GM20431 (cell line): ENCODE measurements at regions not wholly inside any gene's neighbourhood (a gene's known extent, or its start where the extent isn't known, plus 50 kb on each side); places are given as distances from the start of the nearest gene placed in this dataset.

Source experiments
- in situ Hi-C: fragments of 300-500 bp; cut with MseI, MboI; formaldehyde crosslinking; loops from one replicate; pipeline ENCODE4 v1.15.0; 2020; ENCODE audit warnings: low sequenced_read_pairs; ENCODE audit not compliant: unreplicated experiment

DNA sequence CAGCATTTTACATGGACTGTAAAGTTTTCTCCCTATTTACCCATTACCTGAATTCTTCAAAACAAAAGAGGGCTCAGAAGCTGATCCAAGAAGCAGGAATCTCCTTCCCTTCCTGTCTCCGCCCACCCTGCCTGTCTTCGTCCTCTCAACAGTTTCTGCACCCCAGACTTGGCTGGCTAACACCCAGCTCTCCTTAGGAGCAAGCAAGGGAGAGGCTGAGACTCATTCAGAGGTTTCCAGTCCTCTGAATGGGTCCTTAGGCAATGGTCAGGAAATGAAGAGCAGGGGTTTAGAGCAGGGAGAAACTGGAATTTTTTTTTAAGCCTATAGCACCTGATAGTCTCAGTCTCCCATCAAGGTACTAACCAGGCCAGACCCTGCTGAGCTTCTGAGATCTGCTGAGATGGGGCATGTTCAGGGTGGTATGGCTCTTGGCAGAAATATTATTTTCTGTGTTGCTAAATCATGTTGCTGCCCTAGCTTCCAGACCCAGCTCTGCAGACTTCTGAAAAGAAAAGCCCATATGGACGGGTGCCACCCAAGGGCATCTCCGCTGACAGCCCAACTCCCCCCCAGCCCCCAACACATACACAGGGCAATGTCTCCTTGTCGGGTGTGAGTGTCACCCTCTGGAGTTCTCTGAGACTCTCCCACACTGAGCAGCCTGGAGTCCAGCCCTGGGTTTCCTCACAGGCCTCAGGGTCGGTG lies 74.6 kb upstream of the CD93 start:
- in situ Hi-C loops = no loop called here

DNA sequence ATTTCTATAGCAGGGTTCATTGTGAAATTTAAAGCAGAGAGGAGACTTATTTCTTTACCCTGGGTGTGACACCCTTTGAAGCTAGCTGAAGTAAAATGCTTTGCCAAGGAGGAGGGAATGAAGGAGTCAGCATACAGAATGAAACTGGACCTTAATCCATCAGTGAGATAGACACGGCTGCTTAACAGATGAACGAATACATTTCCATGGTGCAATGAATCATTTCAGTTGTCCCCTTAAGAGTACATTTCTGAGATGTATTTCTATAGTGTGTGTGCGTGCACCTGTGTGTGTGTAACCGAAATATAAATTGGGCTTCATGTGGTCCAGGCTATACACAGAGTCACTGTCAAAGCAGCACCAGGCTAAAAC lies 73.8 kb upstream of the CD93 start:
- in situ Hi-C loops = no loop called here

GRCh38 chr20:23159256-23159946 lies 73.3 kb upstream of the CD93 start:
- in situ Hi-C loops = no loop called here

DNA sequence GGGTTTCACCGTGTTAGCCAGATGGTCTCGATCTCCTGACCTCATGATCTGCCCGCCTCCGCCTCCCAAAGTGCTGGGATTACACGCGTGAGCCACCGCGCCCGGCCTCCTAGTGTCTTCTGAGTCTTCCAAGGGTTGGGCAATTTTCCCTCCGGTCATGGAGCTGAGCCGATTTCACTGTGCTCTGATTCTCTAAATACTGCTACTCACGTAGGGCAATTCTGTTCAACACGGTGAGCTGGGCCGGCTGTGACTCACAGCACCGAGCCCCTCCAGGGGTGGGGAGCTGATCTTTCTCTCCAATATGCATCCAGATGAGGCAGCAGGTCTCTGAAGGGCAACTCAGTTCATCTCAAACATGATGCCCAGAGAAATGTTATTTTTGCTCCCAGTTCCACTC lies 71.6 kb upstream of the CD93 start:
- in situ Hi-C loops = no loop called here

DNA sequence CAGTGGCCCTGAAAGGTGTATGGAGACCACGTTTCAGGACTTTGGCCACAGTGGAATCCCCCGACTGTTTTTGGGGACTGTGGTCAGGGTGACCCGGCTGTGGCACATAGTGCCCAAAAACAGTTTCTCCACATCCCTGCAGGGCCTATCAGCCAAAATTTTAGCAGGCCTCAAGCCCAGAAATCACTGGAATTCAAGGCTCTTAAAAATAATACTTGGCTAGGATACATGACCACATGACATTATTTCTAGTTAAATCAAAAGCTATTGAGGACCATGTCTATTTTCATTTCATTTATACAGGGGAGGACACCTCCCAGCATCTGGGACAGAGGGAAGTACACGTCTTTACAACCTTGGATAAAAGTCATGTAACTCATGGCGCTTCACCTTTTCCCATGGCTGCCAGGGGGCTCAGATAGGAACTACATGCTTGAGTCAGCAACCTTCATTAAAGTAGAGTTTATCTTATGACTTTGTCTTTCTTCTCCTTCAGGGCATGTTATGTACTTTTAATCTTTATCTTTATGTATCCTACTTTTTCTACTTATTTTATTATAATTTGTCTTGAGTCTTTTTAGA lies 70.8 kb upstream of the CD93 start:
- in situ Hi-C loops = no loop called here

DNA sequence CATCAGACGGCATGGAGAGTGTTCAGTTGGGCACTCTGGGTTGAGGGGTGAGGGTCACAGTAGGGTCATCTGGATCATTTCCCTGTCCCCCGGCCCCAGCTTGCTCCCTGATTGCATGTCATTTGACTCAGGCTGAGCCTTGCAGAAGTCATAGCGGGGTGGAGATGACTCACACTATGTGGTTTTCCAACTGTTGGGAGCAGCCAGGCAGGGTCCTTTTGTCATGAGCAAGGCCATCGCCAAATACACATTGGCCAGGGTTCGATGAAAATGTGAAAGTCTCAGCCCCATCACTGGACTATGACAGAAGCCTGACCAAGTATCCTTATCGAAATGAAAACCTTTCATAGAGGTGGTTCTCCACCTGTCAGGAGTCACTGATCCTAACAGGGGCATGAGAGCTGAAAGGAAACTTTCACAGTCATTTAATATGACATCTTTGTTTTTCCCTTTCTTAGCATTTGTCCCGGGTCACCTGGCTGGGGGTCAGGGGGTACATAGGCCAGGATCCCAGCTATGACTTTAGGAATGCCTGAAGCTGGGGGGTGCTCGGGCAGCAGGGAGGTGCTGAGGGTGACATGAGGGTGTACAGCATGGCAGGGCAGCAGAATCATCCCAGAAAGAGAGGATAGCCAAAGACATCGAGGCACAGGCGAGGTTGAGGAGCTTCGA lies 70.2 kb upstream of the CD93 start:
- in situ Hi-C loops = no loop called here

GRCh38 chr20:23155141-23155590 lies 69.0 kb upstream of the CD93 start:
- in situ Hi-C loops = no loop called here

GRCh38 chr20:23153696-23154341 lies 67.7 kb upstream of the CD93 start:
- in situ Hi-C loops = no loop called here

DNA sequence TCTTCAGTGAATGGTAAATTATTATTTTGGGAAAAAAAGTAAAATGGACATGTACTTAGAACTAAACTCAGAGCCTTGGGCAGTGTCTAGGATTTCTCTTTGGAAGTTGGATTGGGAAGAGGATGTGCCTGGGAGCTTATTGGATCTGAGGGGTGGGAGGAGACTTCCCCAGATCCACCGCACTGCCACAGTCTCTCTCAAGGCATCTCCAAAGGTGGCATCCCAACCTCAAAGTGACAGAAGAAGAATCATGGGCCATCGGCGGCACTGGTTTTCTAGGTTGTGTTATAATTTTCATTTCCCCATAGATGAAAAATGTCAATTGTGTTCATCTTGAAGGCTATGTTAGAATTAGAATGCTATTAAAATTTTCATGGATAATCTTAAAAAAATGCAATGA lies 66.8 kb upstream of the CD93 start:
- in situ Hi-C loops = no loop called here

- in situ Hi-C loops = no loop called here
Observed at GRCh38 chr20:23152308-23152892, 66.3 kb upstream of the CD93 start.

DNA sequence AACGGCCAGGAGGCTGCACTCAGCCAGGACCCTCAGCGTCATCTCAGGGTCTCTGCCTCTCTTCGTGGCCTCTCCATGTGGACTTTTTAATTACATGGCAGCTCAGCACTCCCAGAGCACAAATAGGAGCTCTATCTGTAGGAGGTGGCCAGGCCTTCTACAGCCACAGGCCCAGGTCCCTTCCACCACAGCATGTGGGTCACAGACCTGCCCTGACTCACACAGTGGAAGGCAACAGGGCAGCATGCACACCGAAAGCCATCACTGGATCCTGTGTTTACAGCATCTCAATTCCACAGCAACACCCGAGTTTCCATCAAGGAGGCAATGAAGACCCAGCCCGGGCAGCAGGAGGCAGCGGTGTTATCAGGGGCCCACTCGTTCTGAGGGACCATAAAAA lies 65.8 kb upstream of the CD93 start:
- in situ Hi-C loops = no loop called here

- in situ Hi-C loops = no loop called here
Observed at GRCh38 chr20:23151008-23151703, 65.0 kb upstream of the CD93 start.

DNA sequence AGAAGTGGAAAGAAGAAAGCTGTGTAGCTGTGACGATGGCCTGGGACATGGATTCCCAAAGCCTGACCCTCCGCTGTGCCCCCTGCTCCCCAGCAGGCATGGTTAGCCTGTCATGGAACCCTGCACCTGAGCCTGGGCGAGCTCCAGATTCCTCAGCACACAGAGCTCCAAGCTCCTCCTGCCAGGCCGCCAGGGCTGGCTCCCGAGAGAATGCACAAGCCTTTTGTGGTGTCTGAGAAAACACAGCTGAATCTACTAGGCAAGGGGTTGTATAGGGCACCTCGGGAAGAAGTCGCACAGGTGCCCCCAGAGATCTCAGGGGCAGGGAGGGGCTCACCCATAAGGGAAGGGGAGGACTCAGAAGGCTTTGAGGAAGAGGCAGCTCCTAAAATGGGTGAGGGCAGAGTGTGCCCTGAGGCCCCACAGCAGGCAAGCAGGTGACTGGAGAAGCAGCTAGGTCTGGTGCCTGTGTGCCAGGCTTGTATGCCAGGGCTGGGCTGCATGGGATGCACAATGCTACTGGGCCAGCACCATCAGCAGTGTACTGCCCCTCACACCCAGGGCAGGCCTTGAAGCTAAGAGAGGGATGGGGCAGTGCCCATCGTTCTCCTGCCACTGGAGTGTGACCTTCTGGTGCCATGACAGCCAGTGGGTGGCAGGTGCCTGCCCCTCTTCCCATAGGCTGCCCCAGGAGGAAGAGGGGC lies 64.3 kb upstream of the CD93 start:
- in situ Hi-C loops = no loop called here

DNA sequence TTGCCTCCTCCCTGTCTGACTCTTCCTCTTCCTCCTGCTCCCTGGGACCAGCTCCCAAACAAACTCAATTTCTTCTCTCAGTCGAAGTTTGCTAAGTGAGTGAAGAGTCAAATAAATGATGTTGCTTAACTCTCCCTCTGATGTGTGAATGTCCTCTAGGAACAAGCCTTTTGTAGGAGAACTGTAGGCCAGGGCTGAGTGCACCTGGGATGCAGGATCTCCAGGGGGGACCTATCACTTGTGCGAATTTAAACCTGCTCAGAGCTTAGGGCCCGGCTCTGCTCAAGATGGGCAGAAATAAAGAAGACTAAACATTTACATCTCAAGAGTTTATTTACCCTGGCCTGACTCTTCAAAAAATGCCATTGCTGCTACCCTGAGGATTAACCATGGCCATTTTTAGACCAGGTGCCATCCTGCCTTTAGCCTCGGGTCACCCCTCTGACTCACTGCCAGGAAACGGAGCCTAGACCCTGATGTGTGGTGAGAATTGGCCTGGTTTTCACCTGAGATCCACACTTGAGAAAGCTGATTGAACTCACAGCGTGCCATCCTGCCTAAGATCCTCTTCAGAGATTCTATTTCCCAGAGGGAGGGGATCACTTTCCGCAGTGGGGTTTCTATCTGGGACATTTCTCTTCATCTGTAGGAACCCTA lies 63.6 kb upstream of the CD93 start:
- in situ Hi-C loops = no loop called here

GRCh38 chr20:23148731-23149570 lies 62.8 kb upstream of the CD93 start:
- in situ Hi-C loops = no loop called here

DNA sequence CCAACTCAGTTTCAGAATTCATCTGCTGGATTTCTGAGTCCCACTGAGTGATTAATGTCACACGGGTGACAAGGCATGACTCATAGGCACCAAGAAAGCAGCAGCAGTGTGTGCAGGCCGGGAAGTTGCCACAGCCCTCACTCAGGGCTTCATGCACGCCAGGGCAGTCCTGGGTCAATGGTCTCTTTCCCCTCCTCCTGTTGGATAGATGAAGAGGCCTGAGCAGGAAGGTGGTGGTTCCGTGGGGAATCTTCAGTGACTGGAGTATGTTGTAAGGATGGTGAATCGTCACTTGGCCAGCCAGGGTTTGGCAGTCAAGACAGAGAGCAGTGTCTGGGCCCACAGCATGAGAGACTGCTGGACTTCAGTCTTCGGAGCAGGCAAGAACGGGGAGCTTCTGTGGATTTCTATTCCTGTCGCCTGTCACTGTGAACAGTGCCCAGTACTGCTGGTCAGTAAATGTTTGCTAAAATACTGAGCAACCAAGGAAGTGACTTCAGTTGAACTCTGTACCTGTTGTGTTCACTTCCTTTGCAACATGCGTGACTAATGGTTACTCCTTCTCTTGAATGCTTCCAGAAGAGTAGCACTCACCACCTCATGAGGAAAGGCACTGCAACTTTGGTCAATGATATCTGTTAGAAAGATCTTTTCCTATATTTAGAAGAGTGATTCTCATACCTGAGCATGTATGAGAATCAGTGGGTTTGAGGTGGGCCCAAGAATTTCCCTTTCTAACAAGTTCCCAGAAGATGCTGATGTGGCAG lies 62.0 kb upstream of the CD93 start:
- in situ Hi-C loops = no loop called here

GRCh38 chr20:23147647-23147963 lies 61.5 kb upstream of the CD93 start:
- in situ Hi-C loops = no loop called here
